ENCODE measurements at regions not wholly inside any gene's neighbourhood (a gene's known extent, or its start where the extent isn't known, plus 50 kb on each side); places are given as distances from the start of the nearest gene placed in this dataset.

DNA sequence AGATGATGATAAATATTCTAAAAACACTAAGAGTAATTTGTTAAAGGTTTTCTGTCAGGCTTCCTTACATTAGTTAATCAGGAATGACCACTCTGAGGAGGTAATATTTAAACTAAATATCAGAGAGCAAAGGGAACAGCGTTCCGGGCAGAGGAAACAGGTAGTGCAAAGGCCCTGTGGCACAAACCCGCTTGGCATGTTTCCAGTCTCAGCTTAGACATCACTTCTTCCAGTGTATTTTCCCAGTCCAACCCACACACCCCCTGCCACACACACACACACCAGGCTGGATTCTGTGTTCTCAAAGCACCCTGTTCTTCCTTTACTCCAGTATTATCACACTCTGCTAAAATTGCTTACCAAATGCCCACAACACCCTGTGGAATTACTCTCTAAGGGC, 247.1 kb downstream of the RPS29 start:
- no peak overlapping the region for H3K27ac Mint-ChIP-seq (ENCODE audit: unreplicated experiment)
- no peak overlapping the region for H3K4me3 Mint-ChIP-seq (ENCODE audit: unreplicated experiment)
- DNase-seq (ENCODE audit: low spot score), result no peak
- H3K36me3 Mint-ChIP-seq (ENCODE audit: low read depth), result no peaks in the 10 kb centered on the region
- H3K4me1 Mint-ChIP-seq (ENCODE audit: low read depth), result no peaks in the 10 kb centered on the region
- peaks cover 3% of the 10 kb centered on the region for H3K27me3 Mint-ChIP-seq (ENCODE audit: low read depth)
- no peaks in the 10 kb centered on the region for H3K9me3 Mint-ChIP-seq (ENCODE audit: low read depth)
- TF ChIP-seq, protein P1, sequence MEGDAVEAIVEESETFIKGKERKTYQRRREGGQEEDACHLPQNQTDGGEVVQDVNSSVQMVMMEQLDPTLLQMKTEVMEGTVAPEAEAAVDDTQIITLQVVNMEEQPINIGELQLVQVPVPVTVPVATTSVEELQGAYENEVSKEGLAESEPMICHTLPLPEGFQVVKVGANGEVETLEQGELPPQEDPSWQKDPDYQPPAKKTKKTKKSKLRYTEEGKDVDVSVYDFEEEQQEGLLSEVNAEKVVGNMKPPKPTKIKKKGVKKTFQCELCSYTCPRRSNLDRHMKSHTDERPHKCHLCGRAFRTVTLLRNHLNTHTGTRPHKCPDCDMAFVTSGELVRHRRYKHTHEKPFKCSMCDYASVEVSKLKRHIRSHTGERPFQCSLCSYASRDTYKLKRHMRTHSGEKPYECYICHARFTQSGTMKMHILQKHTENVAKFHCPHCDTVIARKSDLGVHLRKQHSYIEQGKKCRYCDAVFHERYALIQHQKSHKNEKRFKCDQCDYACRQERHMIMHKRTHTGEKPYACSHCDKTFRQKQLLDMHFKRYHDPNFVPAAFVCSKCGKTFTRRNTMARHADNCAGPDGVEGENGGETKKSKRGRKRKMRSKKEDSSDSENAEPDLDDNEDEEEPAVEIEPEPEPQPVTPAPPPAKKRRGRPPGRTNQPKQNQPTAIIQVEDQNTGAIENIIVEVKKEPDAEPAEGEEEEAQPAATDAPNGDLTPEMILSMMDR (IDR thresholded peaks at IDR 0.05), result no peak

DNA sequence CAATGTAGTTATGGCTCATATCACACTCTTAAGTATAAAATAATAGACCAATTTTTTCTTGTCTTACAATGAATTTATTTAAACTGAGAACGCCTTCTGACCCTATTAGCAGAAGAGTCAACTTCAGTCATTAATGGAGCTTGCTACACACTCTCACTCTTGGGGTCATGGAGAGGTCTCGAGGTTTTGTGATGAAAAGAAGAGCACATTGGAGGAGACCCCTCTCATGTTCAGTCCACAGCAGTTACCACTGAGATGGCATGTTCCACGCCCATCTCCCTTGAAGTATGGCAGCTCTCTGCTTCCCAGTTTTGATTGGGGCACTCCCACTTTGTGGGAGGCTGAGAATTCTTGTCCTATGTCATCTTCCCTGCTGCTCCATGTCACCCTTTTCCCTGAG, 266.4 kb downstream of the RPS29 start:
- TF ChIP-seq, protein P1 (IDR thresholded peaks at IDR 0.05), result no peak
- no peak for DNase-seq (ENCODE audit: low spot score)
- H3K27me3 Mint-ChIP-seq (ENCODE audit: low read depth), result peaks cover 8% of the 10 kb centered on the region
- H3K4me1 Mint-ChIP-seq (ENCODE audit: low read depth), result no peaks in the 10 kb centered on the region
- no peaks in the 10 kb centered on the region for H3K36me3 Mint-ChIP-seq (ENCODE audit: low read depth)
- H3K27ac Mint-ChIP-seq (ENCODE audit: unreplicated experiment), result no peak overlapping the region
- H3K9me3 Mint-ChIP-seq (ENCODE audit: low read depth), result no peaks in the 10 kb centered on the region
- H3K4me3 Mint-ChIP-seq (ENCODE audit: unreplicated experiment), result no peak overlapping the region

DNA sequence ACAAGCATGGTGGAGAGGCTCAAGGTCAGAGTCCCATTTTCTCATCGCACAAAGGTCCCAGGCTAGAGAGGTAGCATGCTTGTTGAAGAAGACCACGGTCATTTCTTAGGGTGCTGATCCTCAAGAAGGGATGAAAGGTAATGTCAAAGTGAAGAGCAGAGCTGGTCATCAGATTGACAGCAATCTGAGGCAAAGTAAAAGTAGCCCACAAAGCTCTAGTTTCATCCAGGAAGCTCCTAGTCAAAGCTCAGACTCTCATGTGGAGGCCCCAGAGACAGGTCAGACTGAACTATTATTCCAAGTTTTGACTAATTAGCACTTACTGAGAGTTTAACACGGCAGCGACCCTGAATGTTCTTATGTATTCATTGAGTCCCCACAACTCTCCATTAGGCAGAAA, 270.6 kb downstream of the RPS29 start:
- Mint-ChIP-seq H3K4me1 (ENCODE audit: low read depth) (no peaks in the 10 kb centered on the region), H3K27me3 (ENCODE audit: low read depth) (peaks cover 4% of the 10 kb centered on the region), H3K4me3 (ENCODE audit: unreplicated experiment) (no peak overlapping the region), H3K9me3 (ENCODE audit: low read depth) (no peaks in the 10 kb centered on the region), H3K27ac (ENCODE audit: unreplicated experiment) (no peak overlapping the region), H3K36me3 (ENCODE audit: low read depth) (no peaks in the 10 kb centered on the region)
- no peak for DNase-seq (ENCODE audit: low spot score)
- TF ChIP-seq, protein P1 (IDR thresholded peaks at IDR 0.05), result no peak

DNA sequence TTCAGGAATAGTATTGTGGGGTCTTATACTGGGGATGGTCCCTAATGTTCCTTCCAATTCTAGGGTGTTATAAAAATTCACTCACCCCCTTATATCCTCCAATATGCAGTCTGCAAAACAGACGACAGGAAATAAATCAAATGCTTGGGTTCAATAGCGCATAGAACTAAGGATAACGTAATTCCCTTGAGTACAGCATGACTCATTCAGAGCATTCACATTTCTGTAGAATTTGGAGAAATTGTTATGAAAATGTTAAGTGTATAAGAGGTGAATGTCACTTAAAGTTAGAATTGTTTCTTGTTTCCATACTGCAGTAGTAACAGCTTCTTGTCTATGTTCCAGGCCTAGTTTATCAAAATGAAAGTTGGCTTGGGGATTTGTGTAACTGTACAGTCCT, 271.4 kb downstream of the RPS29 start:
- no peak overlapping the region for H3K27ac Mint-ChIP-seq (ENCODE audit: unreplicated experiment)
- no peaks in the 10 kb centered on the region for H3K4me1 Mint-ChIP-seq (ENCODE audit: low read depth)
- H3K9me3 Mint-ChIP-seq (ENCODE audit: low read depth), result no peaks in the 10 kb centered on the region
- TF ChIP-seq, protein P1 (IDR thresholded peaks at IDR 0.05), result no peak
- H3K4me3 Mint-ChIP-seq (ENCODE audit: unreplicated experiment), result no peak overlapping the region
- DNase-seq (ENCODE audit: low spot score), result no peak
- H3K36me3 Mint-ChIP-seq (ENCODE audit: low read depth), result no peaks in the 10 kb centered on the region
- no peaks in the 10 kb centered on the region for H3K27me3 Mint-ChIP-seq (ENCODE audit: low read depth)

DNA sequence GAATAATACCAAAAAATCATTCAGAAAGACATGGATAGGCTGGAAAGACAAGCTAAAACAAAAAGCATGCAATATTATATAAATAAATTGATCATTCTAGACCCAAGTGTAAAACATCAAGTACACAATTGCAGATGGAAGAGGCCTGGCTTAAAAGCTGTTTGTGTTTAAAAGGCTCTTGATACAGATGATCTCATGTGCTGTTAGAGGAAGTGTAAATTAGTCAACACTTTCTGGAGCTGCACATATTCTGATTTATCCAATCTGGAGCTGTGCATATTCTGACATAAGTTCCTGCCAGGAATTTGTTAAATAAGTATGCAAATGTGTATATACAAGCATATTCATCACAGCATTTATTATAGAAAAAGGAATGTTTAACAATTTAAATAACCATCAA, 273.1 kb downstream of the RPS29 start:
- TF ChIP-seq, protein P1 (IDR thresholded peaks at IDR 0.05), result no peak
- Mint-ChIP-seq H3K27me3 (ENCODE audit: low read depth) (no peaks in the 10 kb centered on the region), H3K9me3 (ENCODE audit: low read depth) (no peaks in the 10 kb centered on the region), H3K4me3 (ENCODE audit: unreplicated experiment) (no peak overlapping the region), H3K27ac (ENCODE audit: unreplicated experiment) (no peak overlapping the region), H3K36me3 (ENCODE audit: low read depth) (no peaks in the 10 kb centered on the region), H3K4me1 (ENCODE audit: low read depth) (no peaks in the 10 kb centered on the region)
- no peak for DNase-seq (ENCODE audit: low spot score)

Data from chondrocyte (in vitro differentiated cells).